RCC 7860 (cell line): ENCODE measurements at regions not wholly inside any gene's neighbourhood (a gene's known extent, or its start where the extent isn't known, plus 50 kb on each side); places are given as distances from the start of the nearest gene placed in this dataset.

Experiments used
- DNase-seq: peaks from one replicate; pipeline ENCODE4 v3.0.0-alpha.2; 2015; ENCODE audit warnings: low spot score
- FAIRE-seq: peaks from 2 replicates; lab custom pipeline; 2012; peaks lifted over from hg19 to GRCh38; lab: Jason Lieb, UNC

GRCh38 chr2:196380575-196380974 is 209.2 kb upstream of the STK17B start:
- FAIRE-seq (no peak), DNase-seq (no peak)

- FAIRE-seq = peak; percentile 87
- DNase-seq = no peak
These were observed 210.1 kb upstream of the STK17B start for GRCh38 chr2:196381464-196381863.

- FAIRE-seq = peak; percentile 89
- DNase-seq = no peak
These were observed 212.4 kb upstream of the STK17B start for GRCh38 chr2:196383799-196384198.

DNA sequence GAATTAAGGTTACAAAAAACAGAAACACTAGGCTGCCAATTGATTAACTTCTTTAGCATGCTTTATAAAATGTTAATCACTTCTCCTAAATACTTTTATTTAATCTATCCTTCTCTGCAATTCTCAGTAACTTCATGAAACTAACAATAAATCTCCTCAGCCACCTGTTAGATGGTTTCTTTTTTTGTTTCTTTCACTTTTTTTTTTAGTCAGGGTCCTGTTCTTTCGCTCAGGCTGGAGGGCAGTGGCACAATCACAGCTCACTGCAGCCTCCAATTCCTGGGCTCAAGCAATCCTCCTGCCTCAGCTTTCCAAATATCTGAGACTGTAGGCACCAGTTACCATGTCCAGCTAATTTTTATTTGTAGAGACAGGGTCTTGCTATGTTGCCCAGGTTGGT is 213.4 kb upstream of the STK17B start:
- FAIRE-seq (no peak), DNase-seq (no peak)

DNA sequence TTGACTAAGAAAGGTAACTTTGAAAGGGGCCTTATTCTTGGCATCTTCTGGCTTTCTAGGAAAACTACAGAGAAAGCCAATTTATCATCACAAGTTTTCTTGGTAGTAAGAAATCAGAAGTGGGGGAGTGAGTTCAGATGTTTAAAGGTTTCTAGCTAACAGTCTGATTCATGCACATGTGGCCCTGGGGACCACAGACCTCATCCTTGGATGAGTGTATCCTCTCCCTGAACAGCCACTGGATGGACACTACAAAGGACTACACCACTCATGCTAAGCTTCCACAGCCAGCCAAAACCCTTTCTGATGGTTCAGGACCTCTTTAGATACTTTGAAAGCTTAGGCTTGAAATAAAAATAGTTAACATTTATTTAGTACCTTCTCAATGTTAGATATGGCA is 218.3 kb upstream of the STK17B start:
- no peak for FAIRE-seq
- DNase-seq = no peak

- no peak for FAIRE-seq
These were observed 219.1 kb upstream of the STK17B start for GRCh38 chr2:196390243-196391148.

GRCh38 chr2:196391149-196391479 is 219.7 kb upstream of the STK17B start:
- no peak for FAIRE-seq
- no peak for DNase-seq

More at GRCh38 chr2:196390243-196391148, 219.1 kb upstream of the STK17B start:
- no peak for DNase-seq

- FAIRE-seq = no peak
- no peak for DNase-seq
These were observed 227.7 kb upstream of the STK17B start for GRCh38 chr2:196399096-196399495.

GRCh38 chr2:196399722-196400691 is 228.6 kb upstream of the STK17B start:
- FAIRE-seq = peak; percentile 95
- peak; percentile 91 for DNase-seq

- DNase-seq = peak; percentile 66
- FAIRE-seq = peak; percentile 88
These were observed 232.1 kb upstream of the STK17B start for GRCh38 chr2:196403471-196403870.

DNA sequence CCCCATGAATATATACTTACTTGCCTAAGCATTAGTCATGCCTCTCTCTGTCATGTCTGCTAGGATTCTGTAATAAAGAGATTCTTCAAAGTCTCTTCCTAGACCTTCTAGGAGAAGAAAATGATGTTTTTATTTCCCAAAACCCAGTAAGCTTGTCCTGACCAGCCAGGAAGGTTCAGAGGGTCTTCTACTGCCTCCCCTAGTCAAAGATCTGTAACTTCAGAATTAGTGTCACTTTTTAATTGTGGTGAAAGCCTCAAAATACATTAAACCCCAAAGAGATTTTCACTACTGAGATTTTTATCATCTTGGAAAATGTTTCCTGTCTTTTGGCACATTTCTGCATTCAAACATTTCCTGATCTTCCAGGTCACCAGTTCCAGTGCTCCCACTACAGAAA is 232.9 kb upstream of the STK17B start:
- FAIRE-seq = peak; percentile 46
- no peak for DNase-seq

GRCh38 chr2:196407675-196408264 is 231.7 kb upstream of the CCDC150 start:
- FAIRE-seq (no peak), DNase-seq (no peak)

GRCh38 chr2:196409376-196409775 is 230.1 kb upstream of the CCDC150 start:
- no peak for FAIRE-seq

DNA sequence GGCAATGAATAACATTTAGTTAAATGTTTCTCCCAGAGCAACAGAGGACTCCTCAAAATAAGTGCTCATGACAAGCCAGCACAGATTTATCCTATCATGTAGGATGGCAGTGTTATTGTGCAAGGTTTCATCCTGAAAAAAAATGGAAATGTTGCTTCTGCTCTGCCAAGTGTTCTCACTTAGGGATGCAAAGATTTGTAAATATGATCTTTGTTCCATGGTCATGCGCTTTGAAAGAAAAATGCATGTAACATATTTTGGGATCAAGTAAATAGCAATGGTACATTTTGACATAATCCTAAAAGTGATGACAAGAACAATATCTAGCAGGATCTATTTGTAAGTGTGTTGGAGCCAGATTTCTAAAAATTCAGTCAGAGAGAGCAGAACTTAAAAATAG is 229.5 kb upstream of the CCDC150 start:
- FAIRE-seq (no peak), DNase-seq (no peak)

More at GRCh38 chr2:196409376-196409775, 230.1 kb upstream of the CCDC150 start:
- no peak for DNase-seq

DNA sequence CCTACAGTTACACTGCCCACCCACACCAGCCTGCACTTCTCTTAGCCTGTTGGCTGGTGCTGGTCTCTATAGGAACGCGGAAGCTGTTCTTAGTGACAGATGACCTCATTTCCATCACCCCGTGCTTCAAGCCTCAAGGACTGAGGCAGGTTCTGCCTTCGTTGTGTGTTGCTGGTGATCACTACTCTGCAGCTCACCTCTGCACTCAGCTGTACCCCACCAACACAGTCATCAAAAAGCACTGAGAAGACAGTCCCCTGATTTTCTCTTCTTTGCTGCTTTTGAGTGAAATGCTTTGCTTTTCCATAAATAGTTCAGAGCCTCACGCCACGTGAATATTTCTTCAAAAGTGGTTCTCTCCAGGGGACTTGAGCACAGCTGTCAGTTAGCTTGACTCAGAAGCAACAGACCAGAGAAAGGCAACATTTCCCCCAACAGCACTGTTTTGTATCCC is 225.7 kb upstream of the CCDC150 start:
- FAIRE-seq = no peak
- DNase-seq = no peak

GRCh38 chr2:196415384-196415783 is 224.1 kb upstream of the CCDC150 start:
- FAIRE-seq (no peak), DNase-seq (no peak)

DNA sequence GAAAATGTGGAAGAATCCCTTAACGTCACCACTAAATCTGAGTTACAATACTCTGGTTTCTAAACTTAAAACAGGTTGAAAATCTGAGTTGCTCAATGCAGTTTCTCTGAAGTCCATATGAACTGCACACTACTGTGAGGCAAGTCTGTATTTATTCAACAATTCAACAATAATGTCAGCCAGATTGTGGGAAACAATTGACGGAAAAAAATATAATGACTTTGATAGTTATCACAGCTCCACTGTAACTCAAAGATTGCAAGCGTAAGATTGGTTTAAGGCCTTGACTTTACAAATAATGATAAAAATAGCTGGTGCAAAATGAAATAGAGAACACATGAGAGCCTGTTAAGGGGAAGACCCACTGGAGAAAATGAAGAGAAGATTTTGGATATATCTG is 219.4 kb upstream of the CCDC150 start:
- no peak for FAIRE-seq
- DNase-seq = no peak

DNA sequence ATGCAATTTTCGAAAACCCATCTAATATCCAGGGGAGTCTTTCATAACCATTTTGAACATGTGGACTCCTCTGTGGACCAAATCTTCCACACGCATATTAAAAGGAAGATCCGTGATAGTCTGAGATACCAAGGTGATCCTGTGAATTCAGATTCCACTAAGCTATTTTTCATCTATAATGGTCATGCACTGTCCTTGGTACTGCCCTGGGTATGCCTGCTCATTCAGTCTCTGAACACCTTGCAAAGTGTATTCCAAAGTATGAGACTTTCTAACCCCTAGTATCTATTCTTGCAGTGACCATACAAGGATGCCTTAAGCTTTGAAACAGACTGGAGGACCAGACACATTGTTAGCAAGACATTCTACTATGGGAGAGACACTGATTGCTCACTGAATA is 217.6 kb upstream of the CCDC150 start:
- no peak for DNase-seq
- FAIRE-seq = no peak

DNA sequence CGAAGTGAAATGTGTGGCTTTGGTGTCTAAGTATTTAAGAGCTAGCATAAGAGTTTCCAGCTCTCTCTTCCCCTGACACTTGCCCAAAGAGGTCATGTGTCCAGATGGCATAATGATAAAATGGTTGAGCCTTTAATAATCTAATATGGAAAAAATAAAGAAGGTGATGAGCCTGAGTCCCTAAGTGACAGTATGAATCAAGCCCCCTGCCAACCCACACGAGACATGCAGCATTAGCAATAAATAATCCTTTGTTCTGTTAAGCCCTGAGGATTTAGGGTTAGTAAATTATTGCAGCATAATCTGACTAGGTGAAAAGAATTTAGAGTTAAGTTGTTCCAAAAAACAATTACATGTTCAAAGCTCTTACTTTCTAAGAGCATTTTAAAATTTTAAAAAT is 217.2 kb upstream of the CCDC150 start:
- DNase-seq (no peak), FAIRE-seq (no peak)

DNA sequence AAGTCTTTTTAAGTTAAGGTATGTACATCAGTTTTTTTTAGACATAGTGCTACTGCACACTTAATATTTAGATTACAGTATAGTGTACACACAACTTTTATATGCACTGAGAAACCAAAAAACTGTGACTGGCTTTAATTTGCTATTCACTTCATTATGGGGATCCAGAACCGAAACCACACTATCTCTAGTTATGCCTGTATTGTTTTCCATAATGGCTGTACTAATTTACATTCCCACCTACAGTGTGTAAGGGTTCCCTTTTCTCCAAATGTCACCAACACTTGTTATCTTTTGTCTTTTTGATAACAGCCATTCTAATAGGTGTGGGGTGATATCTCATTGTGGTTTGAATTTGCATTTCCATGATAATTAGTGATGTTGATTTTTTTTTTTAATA is 213.4 kb upstream of the CCDC150 start:
- FAIRE-seq = no peak

GRCh38 chr2:196427986-196428634 is 211.4 kb upstream of the CCDC150 start:
- DNase-seq (no peak), FAIRE-seq (no peak)

More for the DNA sequence above, 213.4 kb upstream of the CCDC150 start:
- DNase-seq = no peak
